Endometrial microvascular endothelial cells (primary cell): ENCODE measurements at regions not wholly inside any gene's neighbourhood (a gene's known extent, or its start where the extent isn't known, plus 50 kb on each side); places are given as distances from the start of the nearest gene placed in this dataset.

ENCODE experiments used
- in situ Hi-C: cut with HindIII; loops from 2 replicates; pipeline ENCODE4 v1.10.0; 2017; ENCODE audit warnings: low sequenced_read_pairs, low pct_unique_long_range_greater_than_20kb; ENCODE audit errors: inconsistent ontology term

DNA sequence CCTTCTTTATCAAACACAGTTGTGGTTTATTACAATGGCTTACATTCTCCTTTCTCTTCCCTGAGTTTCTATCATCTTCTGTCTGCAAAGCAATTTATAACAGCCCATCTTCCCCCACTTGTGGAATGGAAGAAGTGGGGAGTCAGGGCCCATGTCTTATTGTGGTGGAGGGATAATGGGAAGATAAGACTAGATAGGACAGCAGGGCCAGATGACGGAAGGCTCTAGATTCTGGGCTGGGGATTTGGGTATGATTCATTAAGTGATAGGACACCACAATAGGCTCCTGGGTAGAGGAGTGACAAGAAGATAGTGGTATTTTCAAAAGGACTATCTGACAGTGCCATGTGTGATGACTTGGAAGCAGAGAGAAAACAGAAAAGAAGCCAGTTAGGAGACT lies 450.6 kb downstream of the TTLL7 start:
- in situ Hi-C loops = no loop called here

DNA sequence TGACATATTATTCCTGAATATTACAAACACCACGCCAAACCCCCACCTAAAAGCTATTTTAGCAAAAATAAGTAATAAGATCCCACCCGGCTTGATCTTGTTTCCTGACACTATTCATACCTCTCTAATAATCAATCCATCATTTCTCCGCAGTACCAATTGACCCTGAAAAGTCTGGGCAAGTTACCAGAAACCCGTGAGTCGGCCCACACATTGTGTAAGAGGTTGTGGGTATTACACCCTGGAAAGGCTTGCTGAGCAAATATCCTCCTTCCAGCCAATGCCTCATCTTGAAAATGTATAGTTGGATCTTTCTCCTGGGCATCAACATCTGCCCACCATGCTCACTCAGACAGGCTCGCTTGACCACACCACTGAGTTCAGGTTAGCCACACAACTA lies 451.0 kb downstream of the TTLL7 start:
- in situ Hi-C loops = no loop called here

DNA sequence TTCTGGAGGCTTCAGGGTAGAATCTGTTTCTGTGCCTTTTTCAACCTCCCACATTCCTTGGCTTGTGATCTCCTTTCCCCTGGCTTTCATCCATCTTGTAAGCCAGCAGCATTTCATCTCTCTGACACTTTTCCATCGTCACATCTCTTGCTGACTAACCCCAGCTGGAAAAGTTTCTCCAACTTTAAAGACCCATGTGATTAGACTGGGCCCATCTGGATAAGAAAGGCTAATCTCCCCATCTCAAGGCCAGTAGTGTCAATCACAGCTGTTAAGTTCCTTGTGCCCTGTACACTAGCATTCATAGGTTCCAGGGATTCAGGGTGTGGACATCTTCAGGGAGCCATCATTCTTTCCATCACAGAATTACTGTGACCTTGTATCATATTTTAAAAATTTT lies 452.1 kb downstream of the TTLL7 start:
- in situ Hi-C loops = no loop called here

DNA sequence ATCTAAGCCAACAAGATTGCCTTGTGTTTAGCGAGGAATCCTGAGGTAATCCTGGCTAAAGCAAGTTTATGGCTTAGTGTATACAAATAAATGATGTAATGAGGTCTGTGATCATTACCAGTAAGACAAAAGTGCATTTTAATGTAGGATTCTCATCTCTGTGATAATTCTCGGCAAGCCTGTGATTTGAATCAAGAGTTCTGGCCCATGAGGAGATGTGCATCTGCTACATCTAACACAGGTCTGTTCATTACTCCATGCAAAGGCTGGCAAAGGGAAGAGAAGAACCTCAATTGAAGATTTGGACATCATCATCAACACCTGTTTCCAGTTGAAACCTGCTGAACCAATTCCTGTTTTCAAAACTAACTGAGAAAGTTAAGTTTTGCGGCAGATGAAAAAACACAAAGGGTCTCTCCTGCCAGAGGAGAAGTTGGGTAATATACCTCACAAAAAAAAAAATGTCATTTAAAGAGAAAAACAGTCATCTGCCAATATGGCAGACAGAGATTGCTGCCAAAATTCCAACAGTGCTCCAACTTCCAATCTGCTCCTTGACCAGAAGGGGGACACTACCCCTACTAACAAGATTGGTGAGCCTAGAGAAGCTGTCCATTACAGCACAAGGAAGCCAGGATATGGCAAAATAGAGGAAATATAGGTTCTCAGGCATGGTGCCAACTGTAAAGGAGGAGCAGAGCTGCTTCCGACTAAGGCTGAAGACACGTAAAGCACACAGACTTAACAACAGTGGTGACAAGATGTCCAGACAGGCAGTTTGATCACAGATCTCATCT lies 453.7 kb downstream of the TTLL7 start:
- in situ Hi-C loops = no loop called here

DNA sequence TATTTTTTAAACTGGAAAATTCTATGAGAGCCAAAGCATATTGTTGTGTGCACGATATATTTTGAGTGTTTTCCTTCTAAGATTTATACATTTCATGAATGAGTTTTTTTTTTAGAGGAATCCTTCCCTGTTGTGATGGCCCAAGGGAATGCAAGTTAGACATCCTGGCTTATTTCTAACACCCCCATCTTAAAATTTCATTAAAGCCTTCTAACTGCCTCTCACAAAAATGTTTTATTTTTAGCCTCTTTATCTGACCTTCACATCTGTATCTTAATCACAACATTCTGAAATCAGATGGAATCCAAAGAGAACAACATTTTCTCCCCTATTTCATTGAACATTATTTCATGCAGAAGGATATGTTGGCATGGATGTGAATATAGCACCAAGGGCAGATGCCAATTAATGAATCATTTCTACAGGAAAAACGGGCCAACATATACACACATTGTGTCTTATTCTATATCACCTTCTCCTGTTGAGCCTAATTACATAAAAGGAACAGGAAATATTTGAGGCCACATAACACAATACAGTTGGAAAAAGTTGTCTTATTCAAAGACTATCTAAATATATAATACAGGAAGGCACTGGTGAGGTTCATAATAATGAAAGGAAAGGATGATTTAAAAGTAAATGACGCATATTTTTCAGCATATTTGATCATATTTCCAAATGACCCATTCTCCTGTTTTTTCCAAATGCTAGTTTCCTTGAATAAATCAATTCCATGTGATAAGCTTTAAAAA lies 455.5 kb downstream of the TTLL7 start:
- in situ Hi-C loops = no loop called here

DNA sequence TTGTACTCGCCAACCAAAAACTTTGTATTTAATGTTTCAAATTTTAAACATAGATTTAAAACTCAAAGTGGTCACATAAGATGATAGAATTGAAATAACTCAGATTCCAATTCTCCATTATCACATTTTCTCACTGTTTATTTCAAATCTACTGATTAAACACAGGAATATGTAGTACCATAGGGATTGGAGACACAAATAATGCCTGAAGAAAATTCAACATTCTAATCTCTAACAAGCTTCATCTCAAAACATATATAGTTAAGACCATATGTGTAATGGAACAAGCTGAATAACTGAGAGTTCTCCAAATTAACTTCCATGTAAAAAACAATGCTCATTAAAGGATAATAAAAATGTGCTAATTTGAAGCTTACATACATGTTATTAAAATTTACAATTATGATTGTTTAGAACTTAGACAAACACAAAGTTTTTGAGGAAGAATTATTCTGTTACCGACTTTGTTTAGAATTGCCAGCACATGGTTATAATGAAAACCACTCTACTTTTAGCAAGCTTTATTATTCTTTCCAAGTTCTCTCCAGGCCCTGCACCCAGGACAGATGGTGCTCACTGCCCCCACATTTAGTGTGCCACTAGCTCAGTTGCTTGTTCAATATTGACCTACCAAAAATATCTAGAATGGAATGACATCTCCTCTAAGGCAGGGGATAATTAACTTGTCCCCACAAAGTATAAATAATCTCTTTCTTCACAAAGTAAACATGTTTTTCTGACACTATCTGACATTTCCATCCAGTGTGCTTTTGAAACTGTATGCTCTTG lies 467.2 kb downstream of the TTLL7 start:
- in situ Hi-C loops = no loop called here

DNA sequence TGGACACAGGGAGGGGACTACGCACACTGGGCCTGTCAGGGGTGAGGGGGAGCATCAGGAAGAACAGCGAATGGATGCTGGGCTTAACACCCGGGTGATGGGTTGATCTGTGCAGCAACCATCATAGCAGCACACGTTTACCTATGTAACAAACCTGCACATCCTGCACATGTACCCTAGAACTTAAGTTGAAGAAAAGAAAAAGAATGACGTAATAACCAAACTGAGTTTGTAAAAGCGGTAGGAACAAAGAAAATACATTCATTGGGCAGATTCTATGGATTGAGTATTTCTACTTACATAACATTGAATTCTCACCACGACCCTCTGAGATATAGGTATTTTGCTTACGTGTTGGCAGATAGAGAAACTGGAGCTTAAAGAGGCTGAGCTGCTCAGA lies 468.4 kb downstream of the TTLL7 start:
- in situ Hi-C loops = no loop called here

DNA sequence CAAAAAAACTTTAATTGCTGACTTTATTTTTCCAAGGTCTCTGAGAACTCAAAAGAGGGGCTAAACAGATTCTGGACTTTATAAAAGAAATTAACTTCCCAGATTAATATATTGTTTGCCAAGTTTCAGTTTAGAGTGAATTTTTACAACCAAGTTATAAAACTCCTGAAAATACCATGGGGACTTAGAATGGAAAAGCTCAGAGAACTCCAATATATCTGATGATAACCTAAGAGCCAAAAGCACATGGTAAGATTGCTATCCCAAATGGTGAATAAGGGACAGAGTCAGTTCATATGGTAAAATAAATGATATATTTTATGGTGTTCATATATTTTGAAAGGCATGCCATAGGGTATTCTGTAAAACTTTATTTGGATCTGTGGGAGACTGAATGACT lies 470.9 kb downstream of the TTLL7 start:
- in situ Hi-C loops = no loop called here

DNA sequence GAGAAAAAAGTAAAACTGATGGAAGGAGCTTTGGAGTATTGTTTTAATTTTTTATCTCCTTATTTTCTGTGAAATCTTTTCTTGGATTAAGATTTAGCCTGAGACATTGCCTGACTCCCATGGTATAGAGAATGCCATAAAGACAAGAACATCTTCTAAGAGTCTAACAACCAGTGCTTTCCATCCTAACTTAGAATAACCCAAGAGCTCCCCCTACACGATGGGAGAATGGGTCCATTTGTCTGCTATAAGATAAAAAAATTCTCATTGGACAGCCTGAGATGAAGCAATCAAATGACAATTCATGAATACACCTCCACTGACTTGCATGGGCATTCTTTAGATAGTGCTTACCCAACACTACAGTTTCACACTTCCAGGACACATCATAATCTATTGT lies 478.1 kb downstream of the TTLL7 start:
- in situ Hi-C loops = no loop called here

DNA sequence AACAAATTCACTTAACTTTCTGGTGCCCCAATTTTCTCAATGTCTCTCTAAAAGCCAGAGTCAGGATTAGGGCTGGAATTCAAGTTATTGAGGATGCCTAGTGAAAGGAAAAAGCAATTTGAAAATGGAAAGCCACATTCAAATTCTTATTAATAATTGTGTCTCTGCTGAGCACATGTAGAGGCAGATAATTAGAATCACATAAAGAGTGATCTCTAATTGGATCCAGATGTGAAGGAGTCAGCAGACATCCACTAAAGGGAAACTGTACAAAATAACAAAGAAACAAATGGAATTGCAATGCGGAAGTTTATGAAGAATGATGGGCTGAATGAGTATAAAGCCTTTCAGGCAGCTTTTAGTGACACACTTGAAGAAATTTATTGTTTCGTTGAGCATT lies 482.6 kb downstream of the TTLL7 start:
- in situ Hi-C loops = no loop called here

DNA sequence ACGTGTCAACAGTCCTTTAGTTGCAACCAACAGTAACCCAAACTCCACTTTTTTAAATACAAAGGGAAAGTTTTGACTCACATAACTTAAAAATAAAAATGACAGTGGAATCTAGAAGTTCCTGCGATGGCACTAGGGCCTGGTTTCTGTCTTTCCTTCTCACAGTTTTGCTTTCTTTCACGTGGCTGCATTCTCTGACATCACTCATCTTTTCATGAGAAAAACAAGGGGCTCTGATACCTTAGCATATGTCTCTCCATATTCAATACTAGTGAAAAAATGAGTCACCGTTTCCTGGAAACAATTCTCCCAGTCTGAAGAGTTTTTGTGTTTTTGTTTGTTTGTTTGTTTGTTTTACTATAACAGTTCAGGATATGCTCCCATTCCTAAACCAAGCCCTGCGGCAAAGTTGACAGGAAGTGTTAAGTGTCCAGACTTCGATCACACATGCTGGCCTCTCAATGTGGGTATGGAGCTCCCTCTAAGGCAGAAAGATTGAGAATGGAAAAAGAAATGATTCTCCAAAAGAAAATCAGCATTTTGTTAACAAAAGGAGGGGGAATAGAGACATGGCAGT lies 483.3 kb downstream of the TTLL7 start:
- in situ Hi-C loops = no loop called here

DNA sequence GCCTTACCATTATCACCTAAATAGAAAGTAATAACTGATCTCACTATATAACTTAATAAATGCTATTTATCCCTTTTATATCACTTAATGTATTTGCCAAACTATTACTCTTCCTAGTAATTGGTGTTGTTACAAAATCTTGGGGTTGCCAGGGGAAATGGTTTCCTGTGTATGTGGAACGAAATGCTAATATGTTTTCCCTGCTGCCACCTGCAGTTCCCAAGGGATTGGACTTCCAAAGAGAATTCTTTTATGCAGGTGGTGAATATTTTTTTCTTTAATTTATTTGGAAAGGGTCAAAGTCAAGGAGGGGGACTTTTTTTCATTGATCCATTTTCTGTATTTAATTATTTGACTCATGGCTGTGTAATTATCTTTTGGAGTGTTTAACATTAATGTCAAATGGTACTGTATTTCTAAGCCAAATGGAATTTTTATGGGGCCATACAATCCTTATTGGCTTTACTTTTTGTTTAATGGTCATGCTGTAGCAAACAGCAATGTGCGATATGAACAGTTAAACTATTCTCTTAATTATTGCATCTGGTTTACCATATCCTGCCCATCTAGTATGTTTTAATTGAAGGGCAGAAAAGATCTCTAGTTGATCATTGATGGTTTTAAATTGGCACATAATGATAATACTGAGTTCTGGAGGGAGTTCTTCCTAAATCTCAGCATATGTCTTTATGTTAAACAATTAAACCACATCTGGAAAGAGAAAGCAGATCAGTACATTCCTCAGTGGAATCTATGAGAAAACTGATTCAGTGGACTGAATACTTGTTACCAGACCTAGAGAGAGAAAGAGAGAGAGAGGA lies 486.3 kb downstream of the TTLL7 start:
- in situ Hi-C loops = no loop called here

DNA sequence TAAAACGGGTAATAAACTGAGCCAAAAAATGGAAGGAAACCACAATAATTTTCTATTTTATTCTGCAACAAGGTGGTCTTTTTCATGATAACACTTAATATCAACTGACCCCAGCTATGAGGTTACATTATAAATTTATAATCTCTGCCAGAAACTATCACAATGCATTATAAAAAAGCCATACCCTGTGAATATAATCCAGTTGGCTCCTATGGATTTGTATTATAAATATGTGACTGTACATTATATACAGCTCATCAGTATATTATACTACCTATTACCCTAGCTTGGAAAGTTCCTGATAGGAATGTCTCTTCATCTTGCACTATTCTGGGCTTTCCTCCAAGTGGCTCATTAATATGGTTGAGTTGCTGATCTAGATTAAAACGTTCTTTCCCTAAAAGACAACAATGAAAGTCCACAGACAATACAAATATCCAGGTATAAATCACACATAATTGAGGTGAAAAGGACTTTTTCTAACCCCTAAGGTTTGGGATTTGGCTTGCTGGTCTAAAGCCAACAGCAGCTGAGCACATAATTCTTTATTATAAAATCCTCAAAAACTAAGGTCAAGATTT lies 487.7 kb downstream of the TTLL7 start:
- in situ Hi-C loops = no loop called here

DNA sequence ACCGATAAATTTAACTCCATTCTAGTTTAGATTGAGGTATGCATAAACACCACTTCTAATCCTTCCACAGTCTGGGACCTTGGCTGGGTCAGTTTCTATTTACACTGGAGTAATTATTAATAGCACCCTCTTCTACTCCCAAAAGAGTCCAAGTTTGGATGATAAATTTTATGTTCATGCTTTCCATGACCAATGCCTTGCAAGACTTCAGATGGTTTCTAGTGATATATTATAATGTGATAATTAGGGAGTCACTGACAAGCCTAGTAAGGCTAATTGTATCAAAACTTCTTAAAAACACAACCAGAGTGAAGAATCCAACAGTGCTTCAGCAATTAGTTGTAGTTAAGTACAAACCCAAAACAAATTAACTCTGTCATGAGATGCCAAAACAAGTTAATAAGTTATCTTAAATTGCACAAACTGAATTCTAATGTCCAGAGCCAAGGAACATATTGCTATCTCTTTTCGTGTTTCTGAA lies 489.6 kb downstream of the TTLL7 start:
- in situ Hi-C loops = no loop called here

DNA sequence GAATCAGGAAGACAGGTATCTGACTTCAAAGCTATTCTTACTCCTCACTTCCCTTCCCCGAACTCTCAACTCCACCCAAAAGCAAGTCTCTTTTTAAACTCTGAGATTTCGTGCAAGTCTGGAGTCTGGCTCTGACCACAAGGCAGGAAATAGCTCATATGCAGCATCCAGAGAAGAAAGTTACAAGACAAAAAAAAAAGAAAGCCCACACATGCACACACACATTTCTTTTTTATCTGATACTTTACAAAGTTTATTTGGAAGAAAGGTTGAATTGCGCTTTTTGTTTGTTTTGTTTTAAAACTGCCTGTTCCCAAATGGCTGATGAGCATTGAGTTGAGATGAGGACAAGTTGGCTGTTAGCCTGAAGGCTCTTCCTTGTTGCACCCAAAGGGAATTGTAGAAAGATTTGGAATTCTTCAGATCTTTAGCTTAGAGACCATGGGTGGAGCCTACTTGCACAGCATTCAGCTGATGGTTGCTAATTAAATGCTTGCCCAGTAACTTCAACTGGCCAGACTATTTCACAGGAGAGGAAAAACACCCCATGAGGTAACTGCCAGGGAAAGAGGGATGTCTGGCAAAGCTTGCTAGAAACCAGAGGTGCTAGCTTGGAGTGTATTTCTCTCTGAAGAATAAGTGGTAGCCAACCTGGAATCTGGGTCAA lies 490.3 kb downstream of the TTLL7 start:
- in situ Hi-C loops = no loop called here

DNA sequence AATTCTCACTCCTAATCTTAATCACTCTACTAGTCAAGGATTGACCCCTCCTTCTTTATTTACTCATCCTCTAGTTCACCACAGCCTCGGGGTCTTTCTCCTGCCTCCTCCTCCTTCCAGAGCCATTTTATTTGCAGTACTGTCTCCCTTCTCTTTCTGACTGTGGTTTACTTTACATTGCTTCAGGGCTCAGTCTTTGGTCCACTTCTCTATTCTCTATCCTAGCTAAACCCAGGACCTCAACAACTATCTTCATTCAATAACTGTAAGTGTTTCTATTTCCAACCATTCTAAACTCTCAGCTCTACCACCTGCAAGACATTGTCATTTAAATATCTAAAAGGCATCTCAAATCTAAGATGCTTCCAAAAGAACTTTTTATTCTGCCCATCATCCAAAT lies 493.8 kb downstream of the TTLL7 start:
- in situ Hi-C loops = no loop called here

DNA sequence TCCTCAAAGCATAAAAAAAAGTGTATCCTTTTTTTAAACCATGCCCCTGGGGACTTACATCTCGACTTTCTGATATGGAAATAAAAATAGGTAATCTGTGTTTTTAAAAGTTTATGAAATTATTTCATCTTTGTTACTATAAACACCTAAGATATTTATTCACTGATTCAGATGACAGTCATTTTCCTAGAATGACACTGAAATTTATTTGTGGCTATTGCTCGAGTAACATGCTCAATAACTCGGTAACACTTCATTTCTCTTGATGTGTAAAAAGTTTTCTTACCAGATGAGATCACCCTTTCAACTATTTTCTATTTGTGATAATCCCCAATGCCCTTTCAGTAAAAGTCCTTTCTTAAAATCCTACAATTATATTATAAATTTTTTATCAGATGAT lies 495.8 kb downstream of the TTLL7 start:
- in situ Hi-C loops = no loop called here
